IMR-90 (cell line): ENCODE measurements at regions not wholly inside any gene's neighbourhood (a gene's known extent, or its start where the extent isn't known, plus 50 kb on each side); places are given as distances from the start of the nearest gene placed in this dataset.

Experiments
- ATAC-seq: fragments of 200-7000 bp; cut with Tn5 transposase; 2 replicates; pipeline ENCODE4 v1.9.1; 2020; ENCODE audit warnings: low read depth, mild to moderate bottlenecking, moderate library complexity
- BruUV-seq: library from RNA; stranded (reverse); fragments of 400-500 nt; replicated peaks from 2 replicates; lab custom pipeline; 2021; lab: Mats Ljungman, UMichigan
- CTCF ChIA-PET: fragments of 300-600 bp; formaldehyde crosslinking; extraction: SDS; loops from one replicate; lab custom pipeline; 2021; ENCODE audit warnings: antibody characterized with exemption; lab: Yijun Ruan, JAX
- POLR2A ChIA-PET: fragments of 300-600 bp; sonication (Branson Sonifier 250); formaldehyde crosslinking; loops from one replicate; lab custom pipeline; 2022; ENCODE audit warnings: antibody characterized with exemption; ENCODE audit not compliant: unreplicated experiment; lab: Charles Lee
- DNase-seq: peaks from one replicate; pipeline ENCODE4 v3.0.0; 2013
- H2AFZ ChIP-seq: replicated peaks from 2 replicates; pipeline ENCODE3; 2013; ENCODE audit warnings: low read length, mild to moderate bottlenecking; ENCODE audit not compliant: poor library complexity
- H2AK5ac ChIP-seq: 2 replicates; pipeline ENCODE4 v1.6.1; 2013; ENCODE audit warnings: low read depth, low read length, inconsistent platforms
- H2AK9ac ChIP-seq: replicated peaks from 2 replicates; pipeline ENCODE3; 2013; ENCODE audit warnings: mild to moderate bottlenecking, low read depth, low read length, moderate library complexity; ENCODE audit not compliant: poor library complexity
- H2BK120ac ChIP-seq: 2 replicates; pipeline ENCODE4 v1.6.1; 2013; ENCODE audit warnings: low read depth, low read length, inconsistent platforms
- H2BK15ac ChIP-seq: 3 replicates; pipeline ENCODE4 v1.6.1; 2013; ENCODE audit warnings: low read depth, low read length, inconsistent platforms
- H2BK20ac ChIP-seq: 2 replicates; pipeline ENCODE4 v1.6.1; 2013; ENCODE audit warnings: low read depth, mild to moderate bottlenecking, inconsistent platforms, low read length, moderate library complexity
- H2BK5ac ChIP-seq: 2 replicates; pipeline ENCODE4 v1.6.1; 2013; ENCODE audit warnings: mild to moderate bottlenecking, low read depth, low read length, inconsistent platforms; ENCODE audit not compliant: poor library complexity, severe bottlenecking
- H3K14ac ChIP-seq: replicated peaks from 2 replicates; pipeline ENCODE4 v1.6.1; 2013; ENCODE audit warnings: low read depth, low read length, inconsistent platforms
- H3K18ac ChIP-seq: 2 replicates; pipeline ENCODE4 v1.6.1; 2013; ENCODE audit warnings: low read depth, low read length, control low read depth
- H3K23ac ChIP-seq: 2 replicates; pipeline ENCODE4 v1.6.1; 2013; ENCODE audit warnings: low read depth, low read length, inconsistent platforms
- H3K27ac ChIP-seq: 2 replicates; pipeline ENCODE4 v1.5.1; 2013; ENCODE audit warnings: mild to moderate bottlenecking, control low read depth, low read length; ENCODE audit not compliant: insufficient read depth
- H3K27me3 ChIP-seq: 2 replicates; pipeline ENCODE4 v1.6.1; 2013; ENCODE audit warnings: low read length; ENCODE audit not compliant: control insufficient read depth, insufficient read depth
- H3K36me3 ChIP-seq: 2 replicates; pipeline ENCODE4 v1.6.1; 2013; ENCODE audit warnings: low read length, mixed read lengths; ENCODE audit not compliant: control insufficient read depth, insufficient read depth
- H3K4ac ChIP-seq: 2 replicates; pipeline ENCODE4 v1.6.1; 2013; ENCODE audit warnings: low read depth, low read length, inconsistent platforms
- H3K4me1 ChIP-seq: 2 replicates; pipeline ENCODE4 v1.6.1; 2013; ENCODE audit warnings: low read length, mixed read lengths; ENCODE audit not compliant: control insufficient read depth, insufficient read depth
- H3K4me2 ChIP-seq: 2 replicates; pipeline ENCODE4 v1.6.1; 2013; ENCODE audit warnings: low read depth, mild to moderate bottlenecking, control low read depth, low read length, moderate library complexity
- H3K4me3 ChIP-seq: 2 replicates; pipeline ENCODE4 v1.5.1; 2013; ENCODE audit warnings: low read depth, mild to moderate bottlenecking, control low read depth, low read length, moderate library complexity; ENCODE audit not compliant: insufficient read depth
- H3K56ac ChIP-seq: 2 replicates; pipeline ENCODE4 v1.6.1; 2013; ENCODE audit warnings: low read length, inconsistent platforms; ENCODE audit not compliant: insufficient read depth; ENCODE audit errors: extremely low read depth
- H3K79me1 ChIP-seq, 2 experiments: 2 replicates each; pipeline ENCODE4 v1.6.1; 2013; ENCODE audit warnings: low read length in 2 of 2, inconsistent platforms in 1 of 2, low read depth in 1 of 2
- H3K9ac ChIP-seq: 2 replicates; pipeline ENCODE4 v1.6.1; 2013; ENCODE audit warnings: low read depth, low read length, control low read depth
- H3K9me1 ChIP-seq: 2 replicates; pipeline ENCODE4 v1.6.1; 2013; ENCODE audit warnings: low read length, inconsistent platforms; ENCODE audit not compliant: insufficient read depth
- H3K9me3 ChIP-seq: 2 replicates; pipeline ENCODE4 v1.6.1; 2013; ENCODE audit warnings: low read length; ENCODE audit not compliant: control insufficient read depth, insufficient read depth
- H4K20me1 ChIP-seq: 2 replicates; pipeline ENCODE4 v1.6.1; 2013; ENCODE audit warnings: low read length, inconsistent platforms; ENCODE audit not compliant: insufficient read depth
- H4K5ac ChIP-seq: 2 replicates; pipeline ENCODE4 v1.6.1; 2013; ENCODE audit warnings: mild to moderate bottlenecking, low read depth, low read length, control low read depth
- H4K8ac ChIP-seq, 2 experiments: 2 replicates each; pipeline ENCODE4 v1.6.1; 2013; ENCODE audit warnings: low read depth in 2 of 2, low read length in 2 of 2, control low read depth in 1 of 2, inconsistent platforms in 1 of 2
- H4K91ac ChIP-seq: 2 replicates; pipeline ENCODE4 v1.6.1; 2013; ENCODE audit warnings: low read depth, low read length, inconsistent platforms; ENCODE audit not compliant: insufficient read depth
- BHLHE40 ChIP-seq: fragments of 150-350 bp; IDR thresholded peaks from 2 replicates; pipeline ENCODE4 v1.6.1; 2016; ENCODE audit warnings: mild to moderate bottlenecking, low read depth, low read length
- CEBPB ChIP-seq: IDR thresholded peaks from 2 replicates; pipeline ENCODE4 v1.6.1; 2012; ENCODE audit warnings: low read depth, low read length, improper control_type of control experiment
- MAZ ChIP-seq: IDR thresholded peaks from 2 replicates; pipeline ENCODE4 v1.6.1; 2012; ENCODE audit warnings: low read depth, mild to moderate bottlenecking, low read length, improper control_type of control experiment, moderate library complexity, borderline replicate concordance
- MXI1 ChIP-seq: IDR thresholded peaks from 2 replicates; pipeline ENCODE4 v1.6.1; 2012; ENCODE audit warnings: low read depth, mild to moderate bottlenecking, low read length, moderate library complexity, borderline replicate concordance
- RAD21 ChIP-seq: IDR thresholded peaks from 2 replicates; pipeline ENCODE4 v1.6.1; 2012; ENCODE audit warnings: low read length, improper control_type of control experiment
- RCOR1 ChIP-seq: IDR thresholded peaks from 2 replicates; pipeline ENCODE4 v1.6.1; 2012; ENCODE audit warnings: mild to moderate bottlenecking, low read length, improper control_type of control experiment; ENCODE audit not compliant: insufficient replicate concordance
- dilution Hi-C: fragments of 300-500 bp; cut with HindIII; formaldehyde crosslinking; loops from one replicate; pipeline ENCODE4 v1.14.3; 2018; ENCODE audit warnings: low sequenced_read_pairs; ENCODE audit not compliant: unreplicated experiment
- in situ Hi-C: fragments of 300-500 bp; cut with MboI; formaldehyde crosslinking; loops from 3 replicates; pipeline ENCODE4 v1.14.3; 2019; ENCODE audit warnings: low sequenced_read_pairs, inconsistent platforms, mixed read lengths
- intact Hi-C: fragments of 100-400 bp; cut with micrococcal nuclease; formaldehyde crosslinking; loops from 2 replicates; pipeline ENCODE4 v1.10.0; 2022

- Histone ChIP-seq H2BK120ac (no peak overlapping the region), H3K4ac (no peak overlapping the region), H3K27ac (no peak overlapping the region), H2AK9ac (no peak overlapping the region), H3K14ac (no peak overlapping the region), H3K18ac (no peak overlapping the region), H3K56ac (no peak overlapping the region), H2BK20ac (no peak overlapping the region), H3K27me3 (no peaks in the 10 kb centered on the region), H2AK5ac (no peak overlapping the region), H3K9me1 (no peaks in the 10 kb centered on the region; the same call in 1 of the 2 replicates), H3K36me3 (no peaks in the 10 kb centered on the region), H2BK5ac (no peak overlapping the region), H3K9me3 (no peaks in the 10 kb centered on the region), H4K20me1 (no peaks in the 10 kb centered on the region), H3K79me1 (no peaks in the 10 kb centered on the region), H3K9ac (no peak overlapping the region), H3K4me1 (no peaks in the 10 kb centered on the region), H3K23ac (no peak overlapping the region), H4K5ac (no peak overlapping the region), H3K4me2 (no peak overlapping the region), H3K4me3 (no peak overlapping the region), H4K91ac (no peak overlapping the region), H2BK15ac (no peak overlapping the region), H2AFZ (no peak overlapping the region), H4K8ac (no peak overlapping the region)
- ATAC-seq (no peak), DNase-seq (no peak)
- in situ Hi-C loops (no loop called here), dilution Hi-C loops (no loop called here), intact Hi-C loops (no loop called here)
- no peak for TF ChIP-seq RAD21
- TF ChIP-seq BHLHE40: no peak
- no peak for TF ChIP-seq MXI1
- no peak for TF ChIP-seq CEBPB
- TF ChIP-seq MAZ: no peak
- no peak for TF ChIP-seq RCOR1
- ChIA-PET POLR2A (no interaction called here), CTCF (no interaction called here)
- BruUV-seq: no TSS peak
Measured at GRCh38 chr3:151592287-151592686, 131.4 kb upstream of the IGSF10 start.
